Chondrocyte (in vitro differentiated cells): ENCODE measurements at regions not wholly inside any gene's neighbourhood (a gene's known extent, or its start where the extent isn't known, plus 50 kb on each side); places are given as distances from the start of the nearest gene placed in this dataset.

Experiments used
- DNase-seq: peaks from one replicate; pipeline ENCODE4 v3.0.0; 2021; ENCODE audit warnings: mixed read lengths, low spot score
- H3K27ac Mint-ChIP-seq: one replicate; pipeline ENCODE4 v1.8.0; 2021; ENCODE audit warnings: mild to moderate bottlenecking, moderate library complexity, mixed read lengths; ENCODE audit not compliant: unreplicated experiment
- H3K27me3 Mint-ChIP-seq: 2 replicates; pipeline ENCODE4 v1.8.0; 2021; ENCODE audit warnings: low read depth, mixed read lengths
- H3K36me3 Mint-ChIP-seq: 2 replicates; pipeline ENCODE4 v1.8.0; 2021; ENCODE audit warnings: low read depth, mixed read lengths
- H3K4me1 Mint-ChIP-seq: 2 replicates; pipeline ENCODE4 v1.8.0; 2021; ENCODE audit warnings: low read depth, mild to moderate bottlenecking, mixed read lengths
- H3K4me3 Mint-ChIP-seq: one replicate; pipeline ENCODE4 v1.8.0; 2021; ENCODE audit warnings: mild to moderate bottlenecking, moderate library complexity, mixed read lengths; ENCODE audit not compliant: unreplicated experiment
- H3K9me3 Mint-ChIP-seq: 2 replicates; pipeline ENCODE4 v1.8.0; 2021; ENCODE audit warnings: low read depth, mixed read lengths
- CTCF ChIP-seq: fragments of 200-600 bp; sonication (generic); IDR thresholded peaks from 2 replicates; pipeline ENCODE4 v1.5.0; 2021; ENCODE audit warnings: antibody characterized with exemption, mild to moderate bottlenecking, moderate library complexity

DNA sequence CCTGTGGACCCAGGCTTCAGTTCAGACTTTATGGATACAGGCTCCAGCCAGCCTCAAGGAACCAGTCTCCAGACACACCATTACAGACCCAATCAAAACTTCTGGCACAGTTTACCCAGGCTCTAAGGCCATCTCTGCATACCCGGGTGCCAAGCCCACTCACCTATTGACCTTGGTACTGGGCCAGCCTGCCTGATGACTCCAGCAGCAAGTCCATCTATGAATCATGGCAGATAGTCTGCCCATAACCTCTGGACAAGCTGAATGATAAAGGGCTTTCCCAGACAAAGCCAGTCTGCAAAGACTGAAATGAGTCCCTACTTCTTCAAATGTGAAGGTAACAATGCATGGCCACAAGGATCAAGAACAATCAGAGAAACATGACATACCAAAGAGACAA lies 1327.1 kb upstream of the C9orf72 start:
- Mint-ChIP-seq H3K36me3 (no peaks in the 10 kb centered on the region), H3K9me3 (peaks cover 17% of the 10 kb centered on the region), H3K27me3 (no peaks in the 10 kb centered on the region), H3K27ac (no peak overlapping the region), H3K4me3 (no peak overlapping the region), H3K4me1 (no peaks in the 10 kb centered on the region)
- TF ChIP-seq CTCF: no peak
- DNase-seq: no peak

DNA sequence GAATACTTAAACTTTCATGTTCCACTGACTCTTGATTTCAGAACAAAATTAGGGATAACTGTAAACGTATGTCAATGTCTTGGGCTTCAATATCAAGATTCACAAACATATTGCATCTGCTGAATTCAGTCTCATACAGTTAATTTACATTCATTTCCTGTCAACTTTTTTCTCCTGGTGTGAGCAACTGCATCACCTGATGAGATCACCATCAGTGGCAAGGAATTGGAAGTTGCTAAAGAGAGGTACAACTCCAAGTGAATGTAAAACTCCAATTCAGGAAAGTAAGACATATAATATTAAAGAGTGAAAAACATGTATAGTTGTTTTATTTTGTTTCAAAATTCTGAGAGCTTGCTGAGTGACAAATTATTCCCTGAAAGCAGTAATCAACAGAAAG lies 1336.2 kb upstream of the C9orf72 start:
- Mint-ChIP-seq H3K9me3 (no peaks in the 10 kb centered on the region), H3K27me3 (no peaks in the 10 kb centered on the region), H3K27ac (no peak overlapping the region), H3K4me3 (no peak overlapping the region), H3K36me3 (no peaks in the 10 kb centered on the region), H3K4me1 (no peaks in the 10 kb centered on the region)
- TF ChIP-seq CTCF: no peak
- no peak for DNase-seq

DNA sequence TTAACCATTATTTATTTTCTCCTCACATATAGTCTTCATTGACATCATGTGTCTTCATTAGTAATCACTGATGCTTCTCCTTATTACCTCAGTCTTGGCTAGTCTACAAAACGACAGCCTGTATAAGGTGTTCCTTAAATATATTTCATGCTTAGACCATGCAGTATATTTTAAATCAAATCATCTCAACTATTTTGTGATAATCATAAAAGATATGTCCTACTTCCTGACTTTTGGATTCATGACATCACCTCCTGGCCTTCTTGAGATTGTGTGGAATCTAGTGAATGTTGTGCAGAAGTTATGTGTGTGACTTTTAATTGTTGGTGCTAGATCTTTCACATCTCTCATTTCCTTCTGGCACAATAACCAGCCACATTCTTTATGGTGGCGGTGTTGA lies 1339.3 kb upstream of the C9orf72 start:
- TF ChIP-seq CTCF: no peak
- Mint-ChIP-seq H3K9me3 (no peaks in the 10 kb centered on the region), H3K27ac (no peak overlapping the region), H3K4me3 (no peak overlapping the region), H3K4me1 (no peaks in the 10 kb centered on the region), H3K36me3 (no peaks in the 10 kb centered on the region), H3K27me3 (no peaks in the 10 kb centered on the region)
- no peak for DNase-seq

GRCh38 chr9:28915202-28915930 lies 1342.1 kb upstream of the C9orf72 start:
- Mint-ChIP-seq H3K4me3 (no peak overlapping the region), H3K36me3 (no peaks in the 10 kb centered on the region), H3K27ac (no peak overlapping the region), H3K9me3 (no peaks in the 10 kb centered on the region), H3K27me3 (no peaks in the 10 kb centered on the region), H3K4me1 (no peaks in the 10 kb centered on the region)
- no peak for TF ChIP-seq CTCF
- DNase-seq: no peak

DNA sequence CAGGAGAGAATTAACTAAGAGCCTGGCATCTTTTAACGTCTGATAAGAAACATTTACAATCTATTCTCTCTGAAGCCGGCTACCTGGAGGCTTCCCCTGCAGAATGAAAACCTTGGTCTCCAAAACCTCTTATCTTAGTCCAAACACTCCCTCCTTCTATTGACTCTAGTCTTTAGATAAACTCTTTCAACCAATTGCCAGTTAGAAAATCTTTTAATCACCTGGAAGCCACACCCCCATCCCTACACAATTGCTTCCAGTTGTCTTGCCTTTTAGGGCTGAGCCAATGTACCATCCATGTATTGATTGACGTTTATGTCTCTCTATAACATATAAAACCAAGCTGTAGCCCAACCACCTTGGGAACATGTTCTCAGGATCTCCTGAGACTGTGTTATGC lies 1343.1 kb upstream of the C9orf72 start:
- Mint-ChIP-seq H3K9me3 (no peaks in the 10 kb centered on the region), H3K4me3 (no peak overlapping the region), H3K36me3 (no peaks in the 10 kb centered on the region), H3K27ac (no peak overlapping the region), H3K27me3 (peaks cover under 1% of the 10 kb centered on the region), H3K4me1 (no peaks in the 10 kb centered on the region)
- no peak for DNase-seq
- no peak for TF ChIP-seq CTCF
